Fibroblast of the conjunctiva (primary cell): ENCODE measurements at regions not wholly inside any gene's neighbourhood (a gene's known extent, or its start where the extent isn't known, plus 50 kb on each side); places are given as distances from the start of the nearest gene placed in this dataset.
"Not testable (repeated sequence)": the region's sequence is repeated elsewhere in the genome, so short reads cannot be mapped to it uniquely, and the experiment has no call there.

ENCODE experiments used
- DNase-seq: peaks from one replicate; pipeline ENCODE4 v3.0.0-alpha.2; 2010; ENCODE audit warnings: low read depth

GRCh38 chr4:133593764-133594163 lies 444.7 kb downstream of the PCDH10 start:
- no peak for DNase-seq

- no peak for DNase-seq
Observed at GRCh38 chr4:133592591-133592990, 443.5 kb downstream of the PCDH10 start.

- DNase-seq: no peak
Observed at GRCh38 chr4:133592106-133592505, 443.0 kb downstream of the PCDH10 start.

- DNase-seq: no peak
Observed at GRCh38 chr4:133588306-133588705, 439.2 kb downstream of the PCDH10 start.

- no peak for DNase-seq
Observed at GRCh38 chr4:133585323-133585722, 436.2 kb downstream of the PCDH10 start.

- DNase-seq: no peak
Observed at GRCh38 chr4:133584714-133585113, 435.6 kb downstream of the PCDH10 start.

- DNase-seq: no peak
Observed at GRCh38 chr4:133581996-133582619, 433.0 kb downstream of the PCDH10 start.

- DNase-seq: no peak
Observed at GRCh38 chr4:133574248-133574647, 425.2 kb downstream of the PCDH10 start.

GRCh38 chr4:133565379-133565778 lies 416.3 kb downstream of the PCDH10 start:
- DNase-seq: peak; percentile 34

GRCh38 chr4:133559987-133560386 lies 410.9 kb downstream of the PCDH10 start:
- DNase-seq: no peak

- no peak for DNase-seq
Observed at GRCh38 chr4:133555671-133556070, 406.6 kb downstream of the PCDH10 start.

- no peak for DNase-seq
Observed at GRCh38 chr4:133550436-133550835, 401.3 kb downstream of the PCDH10 start.

- DNase-seq: no peak
Observed at GRCh38 chr4:133544097-133544496, 395.0 kb downstream of the PCDH10 start.

GRCh38 chr4:133537780-133538281 lies 388.7 kb downstream of the PCDH10 start:
- DNase-seq: no peak

- not testable (repeated sequence) for DNase-seq
Observed at GRCh38 chr4:133534224-133534623, 385.1 kb downstream of the PCDH10 start.

GRCh38 chr4:133524369-133524768 lies 375.3 kb downstream of the PCDH10 start:
- DNase-seq: no peak

- no peak for DNase-seq
Observed at GRCh38 chr4:133513901-133514300, 364.8 kb downstream of the PCDH10 start.

GRCh38 chr4:133498149-133498548 lies 349.1 kb downstream of the PCDH10 start:
- no peak for DNase-seq

GRCh38 chr4:133493776-133494175 lies 344.7 kb downstream of the PCDH10 start:
- DNase-seq: no peak

- no peak for DNase-seq
Observed at GRCh38 chr4:133493241-133493640, 344.1 kb downstream of the PCDH10 start.

GRCh38 chr4:133484287-133484686 lies 335.2 kb downstream of the PCDH10 start:
- DNase-seq: no peak

- peak; percentile 20 for DNase-seq
Observed at GRCh38 chr4:133483600-133484246, 334.6 kb downstream of the PCDH10 start.

- DNase-seq: no peak
Observed at GRCh38 chr4:133476063-133476462, 327.0 kb downstream of the PCDH10 start.

GRCh38 chr4:133474501-133474900 lies 325.4 kb downstream of the PCDH10 start:
- no peak for DNase-seq
